Activated naive CD8-positive, alpha-beta T cell treated with anti-CD3 and anti-CD28 coated beads for 36 hours (primary cell): ENCODE measurements at regions not wholly inside any gene's neighbourhood (a gene's known extent, or its start where the extent isn't known, plus 50 kb on each side); places are given as distances from the start of the nearest gene placed in this dataset.
A peak's percentile ranks its signal among the peaks of the same experiment; 100 is the strongest.
"Not testable (repeated sequence)": the region's sequence is repeated elsewhere in the genome, so short reads cannot be mapped to it uniquely, and the experiment has no call there.

ENCODE experiments used
- DNase-seq: peaks from one replicate; pipeline ENCODE4 v3.0.0; 2021
- H3K27ac Mint-ChIP-seq: one replicate; pipeline ENCODE4 v1.8.0; 2022; ENCODE audit warnings: mild to moderate bottlenecking, moderate library complexity, mixed read lengths
- H3K27me3 Mint-ChIP-seq: one replicate; pipeline ENCODE4 v1.8.0; 2022; ENCODE audit warnings: mild to moderate bottlenecking, mixed read lengths
- H3K36me3 Mint-ChIP-seq: one replicate; pipeline ENCODE4 v1.8.0; 2021; ENCODE audit warnings: mild to moderate bottlenecking, mixed read lengths
- H3K4me1 Mint-ChIP-seq: one replicate; pipeline ENCODE4 v1.8.0; 2021; ENCODE audit warnings: mixed read lengths
- H3K4me3 Mint-ChIP-seq: one replicate; pipeline ENCODE4 v1.8.0; 2022; ENCODE audit warnings: mild to moderate bottlenecking, moderate library complexity, mixed read lengths
- H3K9me3 Mint-ChIP-seq: one replicate; pipeline ENCODE4 v1.8.0; 2022; ENCODE audit warnings: mixed read lengths

- H3K9me3 Mint-ChIP-seq: peaks cover 2% of the 10 kb centered on the region
- no peaks in the 10 kb centered on the region for H3K27me3 Mint-ChIP-seq
- no peak overlapping the region for H3K4me3 Mint-ChIP-seq
- H3K27ac Mint-ChIP-seq: no peak overlapping the region
- DNase-seq: no peak
- H3K36me3 Mint-ChIP-seq: no peaks in the 10 kb centered on the region
- H3K4me1 Mint-ChIP-seq: peaks cover 6% of the 10 kb centered on the region
Measured at GRCh38 chr6:9085709-9086070, 650.3 kb upstream of the SLC35B3 start.

DNA sequence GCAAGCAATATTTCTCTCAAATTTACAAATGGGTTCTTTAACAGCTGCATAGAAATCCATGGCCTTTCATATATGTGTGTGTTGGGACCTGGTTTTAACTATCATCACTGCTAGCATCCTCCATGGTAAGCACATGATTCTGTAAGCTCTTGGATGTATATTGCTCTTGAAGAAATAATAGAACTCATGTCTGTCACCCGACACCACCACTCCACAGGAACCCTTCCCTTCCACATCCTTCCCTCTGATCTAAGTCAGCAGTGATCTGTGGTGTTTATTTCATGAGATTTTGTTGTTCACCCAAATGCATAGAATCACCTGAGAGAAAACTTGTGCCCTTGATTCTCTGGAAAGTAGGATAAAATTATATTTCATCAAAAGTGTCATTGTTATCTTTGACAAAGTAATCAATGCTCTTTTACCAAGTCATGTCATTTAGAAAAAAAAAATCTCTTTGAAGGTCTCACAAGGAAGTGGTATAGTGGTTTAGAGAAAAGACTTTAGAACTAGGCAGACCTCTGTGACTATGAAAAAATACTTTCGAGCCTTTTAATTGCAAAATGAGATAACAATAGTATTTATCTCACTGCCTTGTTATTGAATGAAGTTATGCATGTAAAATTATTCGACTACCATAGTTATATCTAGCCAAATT lies 649.8 kb upstream of the SLC35B3 start:
- Mint-ChIP-seq H3K4me1 (peaks cover 6% of the 10 kb centered on the region), H3K27ac (no peak overlapping the region), H3K9me3 (peaks cover 2% of the 10 kb centered on the region), H3K4me3 (no peak overlapping the region), H3K36me3 (no peaks in the 10 kb centered on the region), H3K27me3 (no peaks in the 10 kb centered on the region)
- DNase-seq: no peak

DNA sequence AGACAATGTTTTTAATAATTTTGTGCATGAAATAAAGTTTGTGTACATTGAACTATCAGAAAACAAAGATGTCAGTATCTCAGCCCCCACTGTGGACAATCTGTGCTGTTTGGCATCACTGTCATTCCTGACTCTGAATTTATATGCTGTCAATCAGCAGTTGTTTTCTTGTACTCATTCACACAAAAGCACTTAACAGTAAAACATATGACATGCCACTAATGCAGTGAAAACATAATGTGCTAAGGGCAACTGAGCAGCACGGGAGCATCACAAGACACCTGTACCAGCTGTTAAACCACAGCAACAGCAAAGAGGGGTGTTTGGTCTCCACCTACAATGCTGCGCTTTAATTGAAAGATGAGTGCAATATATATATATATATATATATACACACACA lies 647.8 kb upstream of the SLC35B3 start:
- no peak overlapping the region for H3K4me3 Mint-ChIP-seq
- H3K4me1 Mint-ChIP-seq: peaks cover 6% of the 10 kb centered on the region
- no peak for DNase-seq
- no peaks in the 10 kb centered on the region for H3K27me3 Mint-ChIP-seq
- no peak overlapping the region for H3K27ac Mint-ChIP-seq
- peaks cover 2% of the 10 kb centered on the region for H3K9me3 Mint-ChIP-seq
- H3K36me3 Mint-ChIP-seq: no peaks in the 10 kb centered on the region

GRCh38 chr6:9066726-9067125 lies 631.4 kb upstream of the SLC35B3 start:
- Mint-ChIP-seq H3K27me3 (no peaks in the 10 kb centered on the region), H3K36me3 (no peaks in the 10 kb centered on the region), H3K27ac (no peak overlapping the region), H3K4me3 (no peak overlapping the region), H3K9me3 (no peaks in the 10 kb centered on the region), H3K4me1 (no peaks in the 10 kb centered on the region)
- DNase-seq: no peak

DNA sequence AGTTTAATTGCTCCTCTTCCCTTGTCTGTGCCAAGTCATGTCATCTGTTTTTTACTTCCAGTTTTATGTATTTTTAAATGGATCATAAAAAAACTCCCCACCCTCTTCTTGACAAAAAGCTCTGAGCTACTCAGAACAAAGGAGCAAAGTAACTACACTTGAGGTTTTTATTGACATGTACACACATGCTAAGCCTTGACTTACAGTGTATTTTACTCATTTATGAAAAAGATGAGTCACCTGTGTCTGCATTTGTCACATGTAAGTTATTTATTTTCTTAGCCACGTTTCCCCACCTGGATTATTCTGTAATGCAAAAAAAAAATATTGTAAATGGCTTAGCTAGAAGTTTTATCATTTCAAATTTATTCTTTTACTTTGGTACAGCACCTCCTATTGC lies 628.8 kb upstream of the SLC35B3 start:
- Mint-ChIP-seq H3K27ac (no peak overlapping the region), H3K4me1 (no peaks in the 10 kb centered on the region), H3K27me3 (no peaks in the 10 kb centered on the region), H3K4me3 (no peak overlapping the region), H3K36me3 (no peaks in the 10 kb centered on the region), H3K9me3 (no peaks in the 10 kb centered on the region)
- DNase-seq: no peak

DNA sequence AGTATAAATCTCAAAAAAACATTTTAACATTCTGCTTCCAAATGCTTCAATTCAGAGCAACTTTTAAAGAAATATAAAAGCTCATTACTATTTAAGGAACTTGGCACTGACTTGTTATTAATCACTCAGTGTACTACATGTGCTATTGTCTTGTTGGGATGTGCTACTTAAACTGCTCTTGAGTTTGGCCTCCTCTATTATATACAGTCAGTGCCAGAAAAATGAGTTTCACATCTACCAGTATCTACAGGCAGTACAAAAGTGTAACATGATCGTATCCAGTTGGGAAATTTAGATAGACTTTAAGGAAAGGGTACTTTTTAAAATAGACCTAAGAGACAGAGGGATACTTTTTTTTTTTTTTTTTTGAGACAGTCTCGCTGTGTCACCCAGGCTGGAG lies 627.3 kb upstream of the SLC35B3 start:
- Mint-ChIP-seq H3K27ac (no peak overlapping the region), H3K4me1 (no peaks in the 10 kb centered on the region), H3K4me3 (no peak overlapping the region), H3K9me3 (no peaks in the 10 kb centered on the region), H3K36me3 (no peaks in the 10 kb centered on the region), H3K27me3 (no peaks in the 10 kb centered on the region)
- DNase-seq: no peak

DNA sequence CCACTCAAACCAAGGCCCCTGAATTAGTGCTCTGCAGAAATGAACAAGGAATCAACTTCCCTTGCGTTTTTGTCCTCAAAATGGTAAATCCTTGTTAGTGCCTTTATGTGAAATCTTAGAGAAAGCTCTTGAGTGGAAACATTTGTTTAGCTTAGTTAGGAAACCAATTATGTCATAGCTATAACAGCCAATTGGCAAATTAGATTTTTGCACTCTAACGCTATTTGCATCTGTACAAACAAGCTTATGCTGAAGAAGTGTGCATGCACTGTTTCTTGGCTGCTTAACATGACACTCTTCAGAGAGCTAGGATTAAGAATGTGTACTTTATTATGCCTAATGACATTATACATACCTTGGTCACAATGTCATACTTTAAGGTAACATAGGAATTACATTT lies 622.6 kb upstream of the SLC35B3 start:
- DNase-seq: no peak
- no peak overlapping the region for H3K4me3 Mint-ChIP-seq
- no peaks in the 10 kb centered on the region for H3K36me3 Mint-ChIP-seq
- no peaks in the 10 kb centered on the region for H3K9me3 Mint-ChIP-seq
- no peaks in the 10 kb centered on the region for H3K27me3 Mint-ChIP-seq
- H3K4me1 Mint-ChIP-seq: no peaks in the 10 kb centered on the region
- no peak overlapping the region for H3K27ac Mint-ChIP-seq

- H3K9me3 Mint-ChIP-seq: no peaks in the 10 kb centered on the region
- H3K27ac Mint-ChIP-seq: no peak overlapping the region
- no peaks in the 10 kb centered on the region for H3K4me1 Mint-ChIP-seq
- no peak for DNase-seq
- H3K4me3 Mint-ChIP-seq: no peak overlapping the region
- H3K36me3 Mint-ChIP-seq: no peaks in the 10 kb centered on the region
- no peaks in the 10 kb centered on the region for H3K27me3 Mint-ChIP-seq
Measured at GRCh38 chr6:9056556-9056955, 621.2 kb upstream of the SLC35B3 start.

DNA sequence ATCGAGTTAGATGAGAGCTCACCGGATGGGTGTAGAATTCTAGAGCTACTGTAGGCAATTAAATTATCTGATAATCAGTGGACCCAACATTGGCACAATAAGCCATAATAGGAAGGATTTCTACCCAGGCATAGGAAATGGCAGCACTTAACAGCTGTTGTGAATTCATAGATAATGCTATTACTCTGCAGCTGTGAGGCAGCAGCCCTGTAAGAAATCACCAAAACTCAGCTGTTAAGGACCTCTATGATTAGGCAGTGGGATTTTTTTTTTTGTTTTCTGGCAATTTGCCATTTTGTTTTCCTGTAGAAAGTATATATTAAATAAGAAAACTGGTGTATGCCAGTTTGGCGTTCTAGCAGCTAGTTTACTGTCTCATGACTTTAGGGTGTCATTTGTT lies 609.1 kb upstream of the SLC35B3 start:
- Mint-ChIP-seq H3K27ac (no peak overlapping the region), H3K4me1 (no peaks in the 10 kb centered on the region), H3K9me3 (peaks cover 2% of the 10 kb centered on the region), H3K4me3 (no peak overlapping the region), H3K36me3 (no peaks in the 10 kb centered on the region), H3K27me3 (no peaks in the 10 kb centered on the region)
- DNase-seq: no peak

DNA sequence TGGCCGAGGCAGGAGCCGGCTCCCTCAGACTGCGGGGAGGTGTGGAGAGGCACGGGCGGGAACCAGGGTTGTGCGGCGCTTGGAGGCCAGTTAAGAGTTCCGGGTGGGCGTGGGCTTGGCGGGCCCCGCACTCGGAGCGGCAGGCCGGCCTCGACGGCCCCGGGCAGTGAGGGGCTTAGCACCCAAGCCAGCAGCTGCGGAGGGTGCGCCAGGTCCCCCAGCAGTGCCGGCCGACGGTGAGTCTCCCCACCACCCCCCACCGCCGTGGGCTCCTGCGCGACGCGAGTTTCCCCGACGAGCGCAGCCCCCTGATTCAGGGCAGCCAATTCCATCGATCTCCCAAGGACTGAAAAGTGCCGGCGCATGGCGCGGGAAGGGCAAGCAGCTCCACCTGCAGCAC lies 605.4 kb upstream of the SLC35B3 start:
- peaks cover 2% of the 10 kb centered on the region for H3K9me3 Mint-ChIP-seq
- no peak overlapping the region for H3K27ac Mint-ChIP-seq
- no peaks in the 10 kb centered on the region for H3K4me1 Mint-ChIP-seq
- no peak for DNase-seq
- no peak overlapping the region for H3K4me3 Mint-ChIP-seq
- H3K36me3 Mint-ChIP-seq: no peaks in the 10 kb centered on the region
- peaks cover 4% of the 10 kb centered on the region for H3K27me3 Mint-ChIP-seq

GRCh38 chr6:9039258-9039657 lies 603.9 kb upstream of the SLC35B3 start:
- DNase-seq: no peak
- H3K4me1 Mint-ChIP-seq: no peaks in the 10 kb centered on the region
- H3K9me3 Mint-ChIP-seq: peaks cover 2% of the 10 kb centered on the region
- H3K4me3 Mint-ChIP-seq: no peak overlapping the region
- peaks cover 4% of the 10 kb centered on the region for H3K27me3 Mint-ChIP-seq
- no peaks in the 10 kb centered on the region for H3K36me3 Mint-ChIP-seq
- no peak overlapping the region for H3K27ac Mint-ChIP-seq

GRCh38 chr6:9028086-9028485 lies 592.7 kb upstream of the SLC35B3 start:
- H3K4me3 Mint-ChIP-seq: no peak overlapping the region
- no peaks in the 10 kb centered on the region for H3K36me3 Mint-ChIP-seq
- H3K27ac Mint-ChIP-seq: no peak overlapping the region
- no peak for DNase-seq
- peaks cover 3% of the 10 kb centered on the region for H3K27me3 Mint-ChIP-seq
- H3K9me3 Mint-ChIP-seq: no peaks in the 10 kb centered on the region
- no peaks in the 10 kb centered on the region for H3K4me1 Mint-ChIP-seq

- no peak overlapping the region for H3K27ac Mint-ChIP-seq
- DNase-seq: no peak
- peaks cover 3% of the 10 kb centered on the region for H3K27me3 Mint-ChIP-seq
- no peaks in the 10 kb centered on the region for H3K9me3 Mint-ChIP-seq
- no peak overlapping the region for H3K4me3 Mint-ChIP-seq
- H3K4me1 Mint-ChIP-seq: no peaks in the 10 kb centered on the region
- H3K36me3 Mint-ChIP-seq: no peaks in the 10 kb centered on the region
Measured at GRCh38 chr6:9025796-9026394, 590.5 kb upstream of the SLC35B3 start.

GRCh38 chr6:9025228-9025627 lies 589.9 kb upstream of the SLC35B3 start:
- peaks cover 3% of the 10 kb centered on the region for H3K27me3 Mint-ChIP-seq
- H3K4me3 Mint-ChIP-seq: no peak overlapping the region
- H3K9me3 Mint-ChIP-seq: no peaks in the 10 kb centered on the region
- no peak overlapping the region for H3K27ac Mint-ChIP-seq
- no peaks in the 10 kb centered on the region for H3K4me1 Mint-ChIP-seq
- H3K36me3 Mint-ChIP-seq: no peaks in the 10 kb centered on the region
- peak; percentile 1 for DNase-seq

DNA sequence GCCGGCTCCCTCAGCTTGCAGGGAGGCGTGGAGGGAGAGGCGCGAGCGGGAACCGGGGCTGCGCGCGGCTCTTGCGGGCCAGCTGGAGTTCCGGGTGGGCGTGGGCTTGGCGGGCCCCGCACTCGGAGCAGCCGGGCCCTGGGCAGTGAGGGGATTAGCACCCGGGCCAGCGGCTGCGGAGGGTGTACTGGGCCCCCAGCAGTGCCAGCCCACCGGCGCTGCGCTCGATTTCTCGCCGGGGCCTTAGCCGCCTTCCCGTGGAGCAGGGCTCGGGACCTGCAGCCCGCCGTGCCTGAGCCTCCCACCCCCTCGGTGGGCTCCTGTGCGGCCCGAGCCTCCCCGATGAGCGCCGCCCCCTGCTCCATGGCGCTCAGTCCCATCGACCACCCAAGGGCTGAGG lies 588.9 kb upstream of the SLC35B3 start:
- not testable (repeated sequence) for H3K4me1 Mint-ChIP-seq, DNase-seq, H3K4me3 Mint-ChIP-seq, H3K27me3 Mint-ChIP-seq, H3K36me3 Mint-ChIP-seq, H3K9me3 Mint-ChIP-seq, H3K27ac Mint-ChIP-seq

- Mint-ChIP-seq H3K27ac (no peak overlapping the region), H3K27me3 (peaks cover under 1% of the 10 kb centered on the region), H3K4me3 (no peak overlapping the region), H3K4me1 (no peaks in the 10 kb centered on the region), H3K9me3 (no peaks in the 10 kb centered on the region), H3K36me3 (no peaks in the 10 kb centered on the region)
- no peak for DNase-seq
Measured at GRCh38 chr6:9020001-9020400, 584.7 kb upstream of the SLC35B3 start.
